GM13977 (cell line): ENCODE measurements at regions not wholly inside any gene's neighbourhood (a gene's known extent, or its start where the extent isn't known, plus 50 kb on each side); places are given as distances from the start of the nearest gene placed in this dataset.

Experiments
- DNase-seq: peaks from one replicate; pipeline ENCODE4 v3.0.0; 2012; ENCODE audit warnings: low spot score
- CTCF ChIP-seq: IDR thresholded peaks from 2 replicates; pipeline ENCODE4 v1.5.1; 2012; ENCODE audit warnings: mild to moderate bottlenecking, control low read depth; ENCODE audit not compliant: insufficient read depth; ENCODE audit errors: extremely low read depth, missing control alignments
- in situ Hi-C: fragments of 300-500 bp; cut with MboI; formaldehyde crosslinking; loops from one replicate; pipeline ENCODE4 v1.12.0; 2022; ENCODE audit warnings: low sequenced_read_pairs, low pct_unique_long_range_greater_than_20kb, mixed read lengths, inconsistent platforms; ENCODE audit not compliant: unreplicated experiment

- DNase-seq = no peak
- in situ Hi-C loops = no loop called here
- TF ChIP-seq CTCF = no peak
Observed at GRCh38 chr21:27371975-27372331, 405.1 kb upstream of the ADAMTS5 start.

DNA sequence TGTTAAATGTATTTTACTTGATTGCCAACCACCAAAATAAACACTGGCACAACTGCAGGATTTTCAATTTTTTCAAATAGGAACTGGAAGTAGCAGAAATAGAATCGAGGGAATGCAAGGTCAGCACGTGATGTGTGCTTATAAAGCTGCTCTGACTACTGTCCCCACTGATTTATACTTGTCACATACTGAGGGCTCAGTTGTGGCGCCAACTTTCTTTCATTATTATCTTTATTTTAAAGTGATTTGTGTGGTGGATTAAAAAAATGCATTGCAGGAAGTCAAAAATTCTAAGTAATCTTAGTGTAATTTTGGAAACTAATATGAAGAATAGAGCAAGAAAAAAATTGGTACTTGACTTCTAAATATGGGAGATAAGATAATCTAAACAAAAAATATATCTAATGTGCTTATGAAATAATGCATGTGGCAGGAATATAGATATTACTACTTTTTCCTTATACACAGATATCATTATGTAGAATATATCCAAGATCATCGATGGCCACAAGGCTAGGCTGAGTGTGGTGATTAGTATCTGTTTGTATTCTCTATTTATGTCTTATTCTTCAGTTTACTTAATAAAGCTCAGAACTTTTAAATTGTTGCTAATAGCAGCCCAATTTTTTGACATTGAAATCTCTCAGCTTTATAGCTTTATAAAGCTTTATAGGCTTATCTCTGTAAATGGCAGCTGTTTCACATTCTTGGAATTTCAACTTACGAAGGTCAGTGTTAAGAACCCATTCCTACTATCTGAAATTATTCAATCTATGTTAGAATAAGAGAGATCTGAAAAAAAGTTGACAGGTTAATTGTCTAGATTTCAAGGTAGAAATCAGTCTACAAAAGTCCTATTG lies 404.5 kb upstream of the ADAMTS5 start:
- DNase-seq = no peak
- TF ChIP-seq CTCF = no peak
- in situ Hi-C loops = no loop called here

DNA sequence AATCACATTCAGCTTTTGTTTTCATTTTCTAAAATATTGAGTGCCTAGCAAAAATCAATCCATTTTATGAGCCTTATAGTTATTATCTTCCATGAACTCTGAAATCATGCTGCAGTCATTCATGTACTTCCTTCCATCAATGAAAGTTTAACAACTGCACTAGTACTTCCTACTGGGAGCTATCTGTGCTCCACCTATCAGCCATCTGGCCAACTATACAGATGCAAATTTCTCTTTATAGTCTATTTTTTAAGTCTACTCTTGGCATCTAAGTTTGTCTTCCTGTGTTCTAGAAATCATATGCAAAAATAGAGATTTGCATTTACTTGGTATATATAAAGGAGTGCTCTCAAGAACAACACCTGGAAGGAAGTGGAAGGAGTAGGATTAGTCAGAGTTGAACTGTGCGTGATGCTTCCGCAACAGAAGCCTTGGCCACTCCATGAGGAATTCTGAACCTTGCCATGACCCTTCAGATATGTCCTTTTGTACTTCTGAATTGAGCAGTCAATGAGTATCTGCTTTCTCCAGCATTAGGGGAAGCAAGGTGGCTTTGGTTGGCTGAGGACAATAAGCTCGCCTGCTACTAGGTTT lies 403.2 kb upstream of the ADAMTS5 start:
- DNase-seq = no peak
- no peak for TF ChIP-seq CTCF
- in situ Hi-C loops = no loop called here

GRCh38 chr21:27369234-27369633 lies 402.3 kb upstream of the ADAMTS5 start:
- in situ Hi-C loops = no loop called here
- TF ChIP-seq CTCF = no peak
- DNase-seq = no peak

DNA sequence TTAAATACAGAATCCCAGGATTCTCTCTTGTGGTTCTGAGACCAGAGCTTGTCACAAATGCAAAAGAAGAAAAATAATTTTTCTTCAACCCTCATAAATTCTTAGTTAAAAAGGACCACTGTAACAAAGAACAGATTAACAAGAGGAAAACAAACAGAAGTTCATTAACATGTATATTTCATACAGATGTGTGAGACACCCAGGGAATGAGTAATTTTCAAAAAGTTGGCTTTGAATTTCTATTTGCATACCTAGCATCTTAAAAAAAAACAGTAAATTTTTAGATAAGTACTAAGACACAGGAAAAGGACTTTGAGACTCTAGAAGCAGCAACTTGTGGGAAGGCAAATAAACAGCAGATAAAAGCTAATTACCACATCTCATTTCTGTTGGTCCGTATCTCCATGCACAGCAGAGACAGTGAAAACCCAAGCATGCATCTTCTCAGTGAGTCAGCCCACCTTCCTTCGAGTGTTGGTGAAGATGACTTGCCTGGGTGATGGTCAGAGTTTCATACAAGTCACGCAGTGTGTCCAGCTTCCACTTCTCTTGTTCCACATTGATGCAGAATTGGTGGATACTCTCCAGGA lies 399.9 kb upstream of the ADAMTS5 start:
- no peak for DNase-seq
- in situ Hi-C loops = no loop called here
- no peak for TF ChIP-seq CTCF

DNA sequence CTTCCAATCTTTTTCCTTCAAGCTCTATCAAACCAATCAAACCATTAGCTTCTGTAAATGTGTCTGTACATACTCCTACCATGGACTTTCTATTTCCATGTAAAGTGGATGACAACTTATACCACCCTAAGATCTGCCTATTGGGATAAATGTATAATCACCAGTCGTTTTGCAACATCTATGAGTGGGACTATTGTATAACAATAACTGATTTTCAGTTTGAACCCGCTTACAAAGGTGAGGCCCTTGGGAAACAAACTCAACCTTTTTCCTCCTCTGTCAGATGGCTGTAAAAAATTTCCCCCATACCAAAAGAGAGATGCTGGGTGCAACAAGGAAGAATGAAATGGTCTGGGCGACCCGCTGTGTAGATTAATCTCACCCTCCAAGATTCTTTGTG lies 399.1 kb upstream of the ADAMTS5 start:
- in situ Hi-C loops = no loop called here
- no peak for DNase-seq
- TF ChIP-seq CTCF = no peak
